GM11168 (cell line): ENCODE measurements at regions not wholly inside any gene's neighbourhood (a gene's known extent, or its start where the extent isn't known, plus 50 kb on each side); places are given as distances from the start of the nearest gene placed in this dataset.
"Not testable (repeated sequence)": the region's sequence is repeated elsewhere in the genome, so short reads cannot be mapped to it uniquely, and the experiment has no call there.

Experiments used
- in situ Hi-C: fragments of 300-500 bp; cut with MboI; formaldehyde crosslinking; loops from one replicate; pipeline ENCODE4 v1.12.0; 2022; ENCODE audit warnings: low sequenced_read_pairs; ENCODE audit not compliant: unreplicated experiment

GRCh38 chr12:19998961-19999804 lies 369.2 kb upstream of the PDE3A start:
- in situ Hi-C loops = no loop called here

DNA sequence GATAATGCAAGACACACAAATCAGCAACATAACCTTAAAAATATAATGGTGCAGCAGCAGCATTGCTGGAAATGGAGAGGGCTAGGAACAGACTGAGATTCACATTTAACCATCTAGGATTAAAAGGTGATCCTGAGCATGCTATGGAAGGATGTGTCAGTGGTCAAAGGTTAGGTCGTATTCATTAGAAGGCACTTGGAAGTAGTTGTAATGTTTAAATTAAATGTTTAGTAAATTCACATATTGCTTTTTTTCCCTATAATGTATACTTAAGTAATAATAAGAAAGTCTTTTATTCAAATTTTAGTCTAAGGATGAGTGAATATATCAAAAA lies 368.6 kb upstream of the PDE3A start:
- in situ Hi-C loops = no loop called here

GRCh38 chr12:20000229-20000849 lies 368.0 kb upstream of the PDE3A start:
- in situ Hi-C loops = no loop called here

- in situ Hi-C loops = no loop called here
These were observed 365.1 kb upstream of the PDE3A start for GRCh38 chr12:20003252-20003651.

- in situ Hi-C loops = no loop called here
These were observed 363.4 kb upstream of the PDE3A start for GRCh38 chr12:20004952-20005351.

GRCh38 chr12:20006871-20007730 lies 361.2 kb upstream of the PDE3A start:
- in situ Hi-C loops = no loop called here

GRCh38 chr12:20009965-20010364 lies 358.4 kb upstream of the PDE3A start:
- in situ Hi-C loops = not testable (repeated sequence)

- in situ Hi-C loops = no loop called here
These were observed 357.1 kb upstream of the PDE3A start for GRCh38 chr12:20011200-20011599.

DNA sequence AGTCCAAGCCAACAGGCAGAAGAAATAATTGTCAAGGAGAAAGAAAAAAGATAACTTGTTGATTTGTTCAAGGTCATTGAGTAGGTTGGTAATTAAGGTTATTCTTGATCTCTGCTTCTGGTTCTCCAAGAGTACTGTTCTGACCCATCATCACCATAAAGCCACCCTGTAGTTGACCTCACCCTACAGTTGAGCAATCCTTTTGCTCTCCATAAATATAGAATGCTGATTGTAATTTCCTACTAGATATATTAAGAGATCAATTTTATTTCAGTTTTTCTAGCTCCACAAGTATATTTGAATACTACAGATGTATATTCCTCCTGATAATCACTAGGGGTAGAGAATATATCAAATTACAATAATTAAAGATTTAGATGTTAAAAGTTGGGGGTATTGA lies 350.5 kb upstream of the PDE3A start:
- in situ Hi-C loops = no loop called here

DNA sequence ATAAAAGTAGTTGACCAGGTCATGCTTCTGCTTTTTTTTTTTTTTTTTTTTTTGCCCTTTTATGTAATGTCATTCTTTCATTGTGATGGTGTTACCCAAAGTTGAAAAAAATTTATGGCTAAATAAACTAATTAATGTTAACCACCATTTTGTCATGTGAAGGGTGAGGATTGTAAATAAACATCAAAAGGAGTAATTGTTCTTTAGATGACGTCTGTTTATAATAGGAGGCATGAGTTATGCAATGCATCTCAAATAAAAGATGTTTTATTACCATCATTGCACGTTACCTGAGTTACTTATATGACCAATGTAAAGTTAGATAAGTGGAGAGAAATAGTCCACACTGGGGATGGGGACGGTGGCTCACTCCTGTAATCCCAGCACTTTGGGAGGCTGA lies 349.9 kb upstream of the PDE3A start:
- in situ Hi-C loops = no loop called here

GRCh38 chr12:20024194-20024593 lies 344.1 kb upstream of the PDE3A start:
- in situ Hi-C loops = no loop called here

DNA sequence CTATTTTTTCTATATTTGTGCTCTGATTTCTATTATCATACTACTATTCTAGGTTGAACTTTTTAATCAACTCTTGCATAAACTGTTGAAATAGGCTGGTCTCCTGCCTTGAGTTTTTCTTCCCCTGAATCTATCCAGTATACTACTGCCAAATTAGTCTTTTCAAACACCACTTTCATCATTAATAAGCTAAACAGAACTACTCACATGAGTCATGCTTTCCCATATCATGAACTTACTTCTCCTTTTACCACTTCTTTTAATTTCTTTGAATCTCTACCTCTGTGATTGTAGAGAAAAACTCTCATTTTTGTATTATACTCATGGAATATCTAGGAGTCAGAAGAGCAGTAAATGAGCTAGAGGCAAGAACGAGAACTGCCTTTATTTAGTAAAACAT lies 340.3 kb upstream of the PDE3A start:
- in situ Hi-C loops = no loop called here

GRCh38 chr12:20030826-20031225 lies 337.5 kb upstream of the PDE3A start:
- in situ Hi-C loops = no loop called here

DNA sequence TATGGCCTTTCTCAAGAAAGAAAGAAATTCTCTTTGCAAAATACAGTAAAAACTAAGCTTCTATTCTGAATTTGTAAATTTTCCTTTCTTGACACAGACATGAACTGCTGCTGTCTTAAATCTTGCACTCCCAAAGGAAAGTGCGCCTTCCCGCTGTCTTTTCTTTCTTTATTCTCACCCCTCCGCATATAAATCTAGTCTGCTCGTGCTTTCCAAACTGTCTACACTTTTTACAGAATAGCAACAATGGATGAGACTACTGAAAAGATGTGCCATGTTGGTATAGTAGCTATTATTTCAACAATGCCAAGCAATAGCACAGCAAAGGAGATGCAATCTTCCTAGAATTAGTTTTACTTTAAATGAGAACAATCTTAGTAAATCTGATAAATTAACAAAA lies 328.8 kb upstream of the PDE3A start:
- in situ Hi-C loops = no loop called here

GRCh38 chr12:20040184-20040583 lies 328.2 kb upstream of the PDE3A start:
- in situ Hi-C loops = no loop called here

DNA sequence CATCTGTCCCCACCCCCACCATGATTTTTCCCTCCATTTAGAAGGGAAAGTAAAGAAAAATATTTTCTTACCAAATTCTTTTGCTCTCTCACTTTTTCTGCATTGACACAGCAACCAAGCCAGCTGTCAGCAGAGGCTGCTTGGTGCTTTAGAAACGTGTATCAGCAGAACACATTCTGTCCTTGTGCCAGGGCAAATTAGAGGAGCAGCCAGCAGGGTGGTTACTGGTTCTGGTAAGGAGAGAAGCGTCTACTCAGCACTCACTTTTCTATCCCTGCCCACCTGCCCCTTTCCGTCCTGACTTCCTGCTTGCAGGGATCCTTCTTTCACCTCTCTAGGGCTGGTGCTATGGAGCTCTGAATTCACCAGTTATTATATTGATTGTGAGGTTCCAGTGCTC lies 327.5 kb upstream of the PDE3A start:
- in situ Hi-C loops = no loop called here

GRCh38 chr12:20044351-20044750 lies 324.0 kb upstream of the PDE3A start:
- in situ Hi-C loops = no loop called here

DNA sequence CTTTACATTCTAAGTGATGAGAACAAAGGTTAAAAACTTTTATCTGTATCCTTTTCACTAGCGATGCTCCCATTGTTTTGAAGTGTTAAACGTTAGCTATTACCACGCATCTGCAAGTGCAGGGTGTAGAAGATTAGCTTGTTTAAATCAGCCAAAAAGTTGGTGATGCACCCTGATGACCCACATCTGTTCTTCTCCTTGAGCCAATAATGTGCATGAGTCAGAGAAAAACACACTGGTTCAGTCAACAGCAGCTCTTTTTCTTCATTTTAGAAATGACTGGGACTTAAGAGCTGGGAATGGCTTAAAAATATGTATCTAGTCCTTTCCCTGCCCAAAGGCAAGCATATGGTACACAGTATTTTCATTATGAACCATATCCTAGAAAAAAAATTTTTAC lies 323.5 kb upstream of the PDE3A start:
- in situ Hi-C loops = no loop called here

- in situ Hi-C loops = no loop called here
These were observed 320.4 kb upstream of the PDE3A start for GRCh38 chr12:20047901-20048300.

- in situ Hi-C loops = no loop called here
These were observed 318.1 kb upstream of the PDE3A start for GRCh38 chr12:20050221-20050620.

DNA sequence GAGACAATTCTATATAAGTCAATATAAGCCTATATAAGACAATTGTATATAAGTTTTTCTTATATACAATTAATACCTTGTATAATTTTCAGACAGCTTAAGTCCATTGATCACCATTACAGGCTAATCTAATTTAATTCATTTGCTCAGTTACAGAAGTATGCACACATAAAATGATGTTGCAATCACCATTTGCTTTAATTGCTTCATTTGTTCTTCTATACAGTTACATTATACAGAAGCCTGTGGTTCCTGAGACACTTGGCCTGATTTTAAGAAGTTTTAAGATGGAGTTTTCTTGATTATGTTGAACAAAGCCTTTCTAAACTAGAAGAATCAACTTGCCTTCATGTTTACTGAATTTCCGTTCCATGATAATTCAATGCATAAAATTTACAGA lies 314.6 kb upstream of the PDE3A start:
- in situ Hi-C loops = no loop called here
